ENCODE measurements at regions not wholly inside any gene's neighbourhood (a gene's known extent, or its start where the extent isn't known, plus 50 kb on each side); places are given as distances from the start of the nearest gene placed in this dataset.

- peak; percentile 76 to 77 for DNase-seq
Measured at GRCh38 chr3:109532257-109533216, 195.2 kb upstream of the DPPA4 start.

- no peak for DNase-seq
Measured at GRCh38 chr3:109545746-109546145, 208.4 kb upstream of the DPPA4 start.

- no peak for DNase-seq
Measured at GRCh38 chr3:109548192-109548938, 211.0 kb upstream of the DPPA4 start.

GRCh38 chr3:109553591-109554371 lies 216.4 kb upstream of the DPPA4 start:
- DNase-seq = no peak

GRCh38 chr3:109559389-109559788 lies 222.0 kb upstream of the DPPA4 start:
- no peak for DNase-seq

GRCh38 chr3:109563149-109563548 lies 225.8 kb upstream of the DPPA4 start:
- DNase-seq = peak; percentile 19 to 26

GRCh38 chr3:109569135-109569846 lies 231.9 kb upstream of the DPPA4 start:
- no peak for DNase-seq

GRCh38 chr3:109570408-109570807 lies 233.1 kb upstream of the DPPA4 start:
- no peak for DNase-seq

GRCh38 chr3:109572301-109572700 lies 235.0 kb upstream of the DPPA4 start:
- DNase-seq = no peak

GRCh38 chr3:109596991-109597390 lies 259.6 kb upstream of the DPPA4 start:
- DNase-seq = no peak

- no peak for DNase-seq
Measured at GRCh38 chr3:109597444-109597843, 260.1 kb upstream of the DPPA4 start.

GRCh38 chr3:109607897-109608296 lies 270.6 kb upstream of the DPPA4 start:
- DNase-seq = no peak

GRCh38 chr3:109608574-109608973 lies 271.2 kb upstream of the DPPA4 start:
- no peak for DNase-seq

GRCh38 chr3:109618766-109619378 lies 281.5 kb upstream of the DPPA4 start:
- DNase-seq = no peak

- DNase-seq = no peak
Measured at GRCh38 chr3:109631897-109632296, 294.6 kb upstream of the DPPA4 start.

GRCh38 chr3:109640146-109640652 lies 302.9 kb upstream of the DPPA4 start:
- no peak for DNase-seq

- no peak for DNase-seq
Measured at GRCh38 chr3:109642025-109642424, 304.7 kb upstream of the DPPA4 start.

GRCh38 chr3:109643590-109643989 lies 306.2 kb upstream of the DPPA4 start:
- no peak for DNase-seq

GRCh38 chr3:109644332-109644731 lies 307.0 kb upstream of the DPPA4 start:
- no peak for DNase-seq

GRCh38 chr3:109644746-109645145 lies 307.4 kb upstream of the DPPA4 start:
- no peak for DNase-seq

GRCh38 chr3:109648027-109648426 lies 310.7 kb upstream of the DPPA4 start:
- no peak for DNase-seq

- DNase-seq = no peak
Measured at GRCh38 chr3:109656225-109656624, 318.9 kb upstream of the DPPA4 start.
